Chondrocyte (in vitro differentiated cells): ENCODE measurements at regions not wholly inside any gene's neighbourhood (a gene's known extent, or its start where the extent isn't known, plus 50 kb on each side); places are given as distances from the start of the nearest gene placed in this dataset.

ENCODE experiments used
- DNase-seq: peaks from one replicate; pipeline ENCODE4 v3.0.0; 2021; ENCODE audit warnings: mixed read lengths, low spot score
- H3K27ac Mint-ChIP-seq: one replicate; pipeline ENCODE4 v1.8.0; 2021; ENCODE audit warnings: mild to moderate bottlenecking, moderate library complexity, mixed read lengths; ENCODE audit not compliant: unreplicated experiment
- H3K27me3 Mint-ChIP-seq: 2 replicates; pipeline ENCODE4 v1.8.0; 2021; ENCODE audit warnings: low read depth, mixed read lengths
- H3K36me3 Mint-ChIP-seq: 2 replicates; pipeline ENCODE4 v1.8.0; 2021; ENCODE audit warnings: low read depth, mixed read lengths
- H3K4me1 Mint-ChIP-seq: 2 replicates; pipeline ENCODE4 v1.8.0; 2021; ENCODE audit warnings: low read depth, mild to moderate bottlenecking, mixed read lengths
- H3K4me3 Mint-ChIP-seq: one replicate; pipeline ENCODE4 v1.8.0; 2021; ENCODE audit warnings: mild to moderate bottlenecking, moderate library complexity, mixed read lengths; ENCODE audit not compliant: unreplicated experiment
- H3K9me3 Mint-ChIP-seq: 2 replicates; pipeline ENCODE4 v1.8.0; 2021; ENCODE audit warnings: low read depth, mixed read lengths
- CTCF ChIP-seq: fragments of 200-600 bp; sonication (generic); IDR thresholded peaks from 2 replicates; pipeline ENCODE4 v1.5.0; 2021; ENCODE audit warnings: antibody characterized with exemption, mild to moderate bottlenecking, moderate library complexity

GRCh38 chr6:21402368-21402767, 191.2 kb upstream of the SOX4 start:
- Mint-ChIP-seq H3K4me3 (no peak overlapping the region), H3K27ac (no peak overlapping the region), H3K4me1 (no peaks in the 10 kb centered on the region), H3K36me3 (no peaks in the 10 kb centered on the region), H3K9me3 (no peaks in the 10 kb centered on the region), H3K27me3 (no peaks in the 10 kb centered on the region)
- no peak for TF ChIP-seq CTCF
- no peak for DNase-seq

GRCh38 chr6:21404577-21404976, 189.0 kb upstream of the SOX4 start:
- no peaks in the 10 kb centered on the region for H3K9me3 Mint-ChIP-seq
- DNase-seq, result no peak
- no peak overlapping the region for H3K27ac Mint-ChIP-seq
- no peaks in the 10 kb centered on the region for H3K36me3 Mint-ChIP-seq
- H3K4me3 Mint-ChIP-seq, result no peak overlapping the region
- no peaks in the 10 kb centered on the region for H3K27me3 Mint-ChIP-seq
- H3K4me1 Mint-ChIP-seq, result no peaks in the 10 kb centered on the region
- TF ChIP-seq CTCF, result no peak

- Mint-ChIP-seq H3K36me3 (peaks cover 1% of the 10 kb centered on the region), H3K9me3 (peaks cover 6% of the 10 kb centered on the region), H3K27me3 (no peaks in the 10 kb centered on the region), H3K4me1 (no peaks in the 10 kb centered on the region), H3K4me3 (no peak overlapping the region), H3K27ac (no peak overlapping the region)
- no peak for DNase-seq
- no peak for TF ChIP-seq CTCF
Measured at GRCh38 chr6:21406316-21406715, 187.2 kb upstream of the SOX4 start.

- peaks cover 3% of the 10 kb centered on the region for H3K36me3 Mint-ChIP-seq
- no peaks in the 10 kb centered on the region for H3K4me1 Mint-ChIP-seq
- no peak for DNase-seq
- no peak overlapping the region for H3K4me3 Mint-ChIP-seq
- TF ChIP-seq CTCF, result no peak
- H3K27me3 Mint-ChIP-seq, result no peaks in the 10 kb centered on the region
- peaks cover 6% of the 10 kb centered on the region for H3K9me3 Mint-ChIP-seq
- H3K27ac Mint-ChIP-seq, result no peak overlapping the region
Measured at GRCh38 chr6:21409231-21409630, 184.3 kb upstream of the SOX4 start.

GRCh38 chr6:21413428-21413827, 180.1 kb upstream of the SOX4 start:
- Mint-ChIP-seq H3K4me1 (no peaks in the 10 kb centered on the region), H3K27me3 (no peaks in the 10 kb centered on the region), H3K4me3 (no peak overlapping the region), H3K9me3 (peaks cover 6% of the 10 kb centered on the region), H3K36me3 (peaks cover 3% of the 10 kb centered on the region), H3K27ac (no peak overlapping the region)
- no peak for TF ChIP-seq CTCF
- no peak for DNase-seq
